ENCODE measurements at regions not wholly inside any gene's neighbourhood (a gene's known extent, or its start where the extent isn't known, plus 50 kb on each side); places are given as distances from the start of the nearest gene placed in this dataset.
"Not testable (repeated sequence)": the region's sequence is repeated elsewhere in the genome, so short reads cannot be mapped to it uniquely, and the experiment has no call there.

DNA sequence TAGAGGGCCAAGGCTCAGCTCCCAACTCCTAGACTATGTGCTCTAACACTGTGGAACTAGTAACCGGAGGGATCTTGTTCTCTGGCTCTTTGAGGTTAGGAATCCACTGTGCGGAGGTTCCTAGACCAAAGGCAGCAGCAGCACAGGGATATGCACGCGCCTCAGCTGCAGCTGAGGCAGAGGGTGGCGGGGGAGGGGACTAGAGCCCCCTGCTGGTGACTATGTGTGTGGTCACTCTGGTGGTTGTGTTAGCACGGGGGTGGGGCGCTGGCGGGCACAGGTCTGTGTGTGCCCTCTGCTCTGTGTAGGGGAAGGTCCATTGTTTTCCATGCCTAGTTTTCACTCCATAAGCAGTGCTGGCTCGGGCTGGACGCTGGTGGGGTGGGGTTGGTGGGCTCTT lies 458.0 kb upstream of the IZUMO3 start:
- TF ChIP-seq, protein P1, sequence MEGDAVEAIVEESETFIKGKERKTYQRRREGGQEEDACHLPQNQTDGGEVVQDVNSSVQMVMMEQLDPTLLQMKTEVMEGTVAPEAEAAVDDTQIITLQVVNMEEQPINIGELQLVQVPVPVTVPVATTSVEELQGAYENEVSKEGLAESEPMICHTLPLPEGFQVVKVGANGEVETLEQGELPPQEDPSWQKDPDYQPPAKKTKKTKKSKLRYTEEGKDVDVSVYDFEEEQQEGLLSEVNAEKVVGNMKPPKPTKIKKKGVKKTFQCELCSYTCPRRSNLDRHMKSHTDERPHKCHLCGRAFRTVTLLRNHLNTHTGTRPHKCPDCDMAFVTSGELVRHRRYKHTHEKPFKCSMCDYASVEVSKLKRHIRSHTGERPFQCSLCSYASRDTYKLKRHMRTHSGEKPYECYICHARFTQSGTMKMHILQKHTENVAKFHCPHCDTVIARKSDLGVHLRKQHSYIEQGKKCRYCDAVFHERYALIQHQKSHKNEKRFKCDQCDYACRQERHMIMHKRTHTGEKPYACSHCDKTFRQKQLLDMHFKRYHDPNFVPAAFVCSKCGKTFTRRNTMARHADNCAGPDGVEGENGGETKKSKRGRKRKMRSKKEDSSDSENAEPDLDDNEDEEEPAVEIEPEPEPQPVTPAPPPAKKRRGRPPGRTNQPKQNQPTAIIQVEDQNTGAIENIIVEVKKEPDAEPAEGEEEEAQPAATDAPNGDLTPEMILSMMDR (IDR thresholded peaks at IDR 0.05; ENCODE audit: insufficient read depth, low read depth, low read length, missing control alignments), result no peak
- no peak overlapping the region for H3K4me3 ChIP-seq (ENCODE audit: low read length)

GRCh38 chr9:24986331-24986730 lies 440.6 kb upstream of the IZUMO3 start:
- TF ChIP-seq, protein P1 (IDR thresholded peaks at IDR 0.05; ENCODE audit: insufficient read depth, low read depth, low read length, missing control alignments), result no peak
- no peak overlapping the region for H3K4me3 ChIP-seq (ENCODE audit: low read length)
- no peak for DNase-seq (ENCODE audit: low read depth)

More for the DNA sequence above, 458.0 kb upstream of the IZUMO3 start:
- DNase-seq (ENCODE audit: low read depth), result no peak

GRCh38 chr9:24970780-24971179 lies 425.1 kb upstream of the IZUMO3 start:
- not testable (repeated sequence) for DNase-seq (ENCODE audit: low read depth); H3K4me3 ChIP-seq (ENCODE audit: low read length)

GRCh38 chr9:24961762-24962161 lies 416.1 kb upstream of the IZUMO3 start:
- TF ChIP-seq, protein P1 (IDR thresholded peaks at IDR 0.05; ENCODE audit: insufficient read depth, low read depth, low read length, missing control alignments), result no peak
- no peak overlapping the region for H3K4me3 ChIP-seq (ENCODE audit: low read length)
- DNase-seq (ENCODE audit: low read depth), result no peak

DNA sequence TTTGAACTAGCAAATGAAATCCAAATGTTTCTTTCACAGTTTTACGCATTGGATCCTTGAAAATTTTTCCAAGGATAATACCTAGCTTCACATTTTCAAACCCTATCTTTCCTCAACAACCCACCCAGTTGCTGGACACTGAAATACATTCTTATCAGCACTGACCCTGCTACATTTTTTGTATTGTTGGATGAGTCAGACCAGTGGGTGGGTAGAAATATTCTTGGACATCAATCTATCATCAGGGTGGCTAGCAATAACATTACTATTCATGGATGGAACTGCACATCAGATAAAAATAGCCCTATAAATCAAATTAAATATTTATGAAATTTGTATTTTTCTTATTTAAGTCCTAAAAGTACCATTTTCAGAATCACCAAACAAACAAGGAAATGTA lies 407.4 kb upstream of the IZUMO3 start:
- no peak overlapping the region for H3K4me3 ChIP-seq (ENCODE audit: low read length)
- DNase-seq (ENCODE audit: low read depth), result no peak
- TF ChIP-seq, protein P1 (IDR thresholded peaks at IDR 0.05; ENCODE audit: insufficient read depth, low read depth, low read length, missing control alignments), result no peak

GRCh38 chr9:24939109-24939850 lies 393.6 kb upstream of the IZUMO3 start:
- no peak for DNase-seq (ENCODE audit: low read depth)
- TF ChIP-seq, protein P1 (IDR thresholded peaks at IDR 0.05; ENCODE audit: insufficient read depth, low read depth, low read length, missing control alignments), result no peak
- H3K4me3 ChIP-seq (ENCODE audit: low read length), result no peak overlapping the region

GRCh38 chr9:24936117-24936516 lies 390.4 kb upstream of the IZUMO3 start:
- no peak for DNase-seq (ENCODE audit: low read depth)
- TF ChIP-seq, protein P1 (IDR thresholded peaks at IDR 0.05; ENCODE audit: insufficient read depth, low read depth, low read length, missing control alignments), result no peak
- H3K4me3 ChIP-seq (ENCODE audit: low read length), result no peak overlapping the region
